Esophagus squamous epithelium (tissue), 4 donors: ENCODE measurements at regions not wholly inside any gene's neighbourhood (a gene's known extent, or its start where the extent isn't known, plus 50 kb on each side); places are given as distances from the start of the nearest gene placed in this dataset.

Source experiments
- POLR2A ChIP-seq, 4 donors: fragments of 450-650 bp; IDR thresholded peaks; one replicate each; pipeline ENCODE4 v1.6.1; 2017; ENCODE audit warnings: antibody characterized with exemption in 4 of 4, mild to moderate bottlenecking in 4 of 4, moderate library complexity in 3 of 4
- TF ChIP-seq, protein P1 (sequence below), 6 experiments: fragments of 450-650 bp in 4 of 6; fragments of 200-600 bp in 2 of 6; sonication (generic) in 2 of 6; IDR thresholded peaks; one replicate each; pipeline ENCODE4 v1.5.1; 2016 to 2019; ENCODE audit warnings: antibody characterized with exemption in 6 of 6, mild to moderate bottlenecking in 4 of 6, moderate library complexity in 4 of 6

DNA sequence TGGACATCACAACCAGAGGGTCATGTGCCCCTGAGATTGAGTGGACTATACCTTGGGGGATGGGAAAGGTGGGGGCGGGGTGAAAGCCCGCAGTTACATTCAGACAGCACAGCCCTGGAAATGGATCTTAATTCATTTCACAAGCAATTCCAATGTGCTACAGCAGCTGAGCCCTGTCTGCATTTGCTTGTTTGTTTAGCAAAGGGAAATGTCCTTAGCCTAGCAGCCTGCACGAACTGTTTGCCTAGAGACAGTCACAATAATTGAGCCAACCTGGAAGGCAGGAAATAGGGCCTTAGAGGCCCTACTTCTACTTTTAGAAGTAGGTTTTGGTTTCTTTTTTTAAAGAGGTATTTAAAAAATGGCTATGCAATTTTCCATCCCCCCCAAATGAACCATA, 177.3 kb upstream of the KL start:
- TF ChIP-seq POLR2A (IDR thresholded peaks at IDR 0.05): no peak
- TF ChIP-seq, protein P1, sequence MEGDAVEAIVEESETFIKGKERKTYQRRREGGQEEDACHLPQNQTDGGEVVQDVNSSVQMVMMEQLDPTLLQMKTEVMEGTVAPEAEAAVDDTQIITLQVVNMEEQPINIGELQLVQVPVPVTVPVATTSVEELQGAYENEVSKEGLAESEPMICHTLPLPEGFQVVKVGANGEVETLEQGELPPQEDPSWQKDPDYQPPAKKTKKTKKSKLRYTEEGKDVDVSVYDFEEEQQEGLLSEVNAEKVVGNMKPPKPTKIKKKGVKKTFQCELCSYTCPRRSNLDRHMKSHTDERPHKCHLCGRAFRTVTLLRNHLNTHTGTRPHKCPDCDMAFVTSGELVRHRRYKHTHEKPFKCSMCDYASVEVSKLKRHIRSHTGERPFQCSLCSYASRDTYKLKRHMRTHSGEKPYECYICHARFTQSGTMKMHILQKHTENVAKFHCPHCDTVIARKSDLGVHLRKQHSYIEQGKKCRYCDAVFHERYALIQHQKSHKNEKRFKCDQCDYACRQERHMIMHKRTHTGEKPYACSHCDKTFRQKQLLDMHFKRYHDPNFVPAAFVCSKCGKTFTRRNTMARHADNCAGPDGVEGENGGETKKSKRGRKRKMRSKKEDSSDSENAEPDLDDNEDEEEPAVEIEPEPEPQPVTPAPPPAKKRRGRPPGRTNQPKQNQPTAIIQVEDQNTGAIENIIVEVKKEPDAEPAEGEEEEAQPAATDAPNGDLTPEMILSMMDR (IDR thresholded peaks at IDR 0.05): no peak
